ENCODE measurements at regions not wholly inside any gene's neighbourhood (a gene's known extent, or its start where the extent isn't known, plus 50 kb on each side); places are given as distances from the start of the nearest gene placed in this dataset.

DNA sequence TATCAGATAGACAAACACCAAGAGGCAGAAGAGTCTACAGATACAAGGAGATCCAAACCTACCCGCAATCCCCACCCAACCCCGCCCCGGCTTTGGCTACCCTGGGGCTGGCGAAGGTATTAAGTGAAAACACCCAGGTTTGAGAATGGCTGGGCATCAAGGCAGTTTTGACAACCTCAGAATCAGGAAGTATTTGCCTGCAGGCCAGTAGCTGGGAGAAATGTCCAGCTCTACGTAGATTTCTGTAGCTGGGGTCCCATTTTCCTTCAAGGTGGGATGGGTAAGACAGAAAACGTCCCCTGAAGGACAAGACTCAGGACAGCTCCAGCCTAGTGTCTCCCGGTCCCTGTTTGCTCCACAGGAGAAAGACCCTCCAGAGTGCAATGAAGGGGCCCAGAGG lies 101.8 kb upstream of the ERG start:
- Histone ChIP-seq H3K27ac (ENCODE audit: extremely low read depth, low read depth, low read length) (no peak overlapping the region), H3K4me3 (ENCODE audit: low read depth, low read length) (no peak overlapping the region), H3K9me3 (ENCODE audit: control insufficient read depth, insufficient read depth, low read depth, low read length) (no peaks in the 10 kb centered on the region), H3K4me1 (ENCODE audit: control insufficient read depth, insufficient read depth, low read length) (no peaks in the 10 kb centered on the region), H3K36me3 (ENCODE audit: control insufficient read depth in 2 of 2, insufficient read depth in 1 of 2, low read length in 2 of 2) (no peaks in the 10 kb centered on the region)
- ChIA-PET POLR2A (no interaction called here), CTCF (no interaction called here)
- TF ChIP-seq ZBTB20 (tag by site-specific recombination; IDR thresholded peaks at IDR 0.05), result no peak
- no peak for TF ChIP-seq GLIS1 (tag by site-specific recombination; IDR thresholded peaks at IDR 0.05)
- TF ChIP-seq, protein P1, sequence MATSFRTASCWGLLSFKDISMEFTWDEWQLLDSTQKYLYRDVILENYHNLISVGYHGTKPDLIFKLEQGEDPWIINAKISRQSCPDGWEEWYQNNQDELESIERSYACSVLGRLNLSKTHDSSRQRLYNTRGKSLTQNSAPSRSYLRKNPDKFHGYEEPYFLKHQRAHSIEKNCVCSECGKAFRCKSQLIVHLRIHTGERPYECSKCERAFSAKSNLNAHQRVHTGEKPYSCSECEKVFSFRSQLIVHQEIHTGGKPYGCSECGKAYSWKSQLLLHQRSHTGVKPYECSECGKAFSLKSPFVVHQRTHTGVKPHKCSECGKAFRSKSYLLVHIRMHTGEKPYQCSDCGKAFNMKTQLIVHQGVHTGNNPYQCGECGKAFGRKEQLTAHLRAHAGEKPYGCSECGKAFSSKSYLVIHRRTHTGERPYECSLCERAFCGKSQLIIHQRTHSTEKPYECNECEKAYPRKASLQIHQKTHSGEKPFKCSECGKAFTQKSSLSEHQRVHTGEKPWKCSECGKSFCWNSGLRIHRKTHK (tag by site-specific recombination; IDR thresholded peaks at IDR 0.05), result no peak
- TF ChIP-seq, protein P2, sequence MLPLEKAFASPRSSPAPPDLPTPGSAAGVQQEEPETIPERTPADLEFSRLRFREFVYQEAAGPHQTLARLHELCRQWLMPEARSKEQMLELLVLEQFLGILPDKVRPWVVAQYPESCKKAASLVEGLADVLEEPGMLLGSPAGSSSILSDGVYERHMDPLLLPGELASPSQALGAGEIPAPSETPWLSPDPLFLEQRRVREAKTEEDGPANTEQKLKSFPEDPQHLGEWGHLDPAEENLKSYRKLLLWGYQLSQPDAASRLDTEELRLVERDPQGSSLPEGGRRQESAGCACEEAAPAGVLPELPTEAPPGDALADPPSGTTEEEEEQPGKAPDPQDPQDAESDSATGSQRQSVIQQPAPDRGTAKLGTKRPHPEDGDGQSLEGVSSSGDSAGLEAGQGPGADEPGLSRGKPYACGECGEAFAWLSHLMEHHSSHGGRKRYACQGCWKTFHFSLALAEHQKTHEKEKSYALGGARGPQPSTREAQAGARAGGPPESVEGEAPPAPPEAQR (tag by site-specific recombination; IDR thresholded peaks at IDR 0.05), result no peak
- no peak for TF ChIP-seq ZNF521 (tag by site-specific recombination; IDR thresholded peaks at IDR 0.05)
- TF ChIP-seq ZNF624 (tag by site-specific recombination; IDR thresholded peaks at IDR 0.05), result no peak
- no peak for TF ChIP-seq ZNF202 (tag by site-specific recombination; IDR thresholded peaks at IDR 0.05; ENCODE audit: borderline replicate concordance)
- TF ChIP-seq SALL2 (tag by site-specific recombination; IDR thresholded peaks at IDR 0.05; ENCODE audit: borderline replicate concordance), result no peak
- TF ChIP-seq, protein P3, sequence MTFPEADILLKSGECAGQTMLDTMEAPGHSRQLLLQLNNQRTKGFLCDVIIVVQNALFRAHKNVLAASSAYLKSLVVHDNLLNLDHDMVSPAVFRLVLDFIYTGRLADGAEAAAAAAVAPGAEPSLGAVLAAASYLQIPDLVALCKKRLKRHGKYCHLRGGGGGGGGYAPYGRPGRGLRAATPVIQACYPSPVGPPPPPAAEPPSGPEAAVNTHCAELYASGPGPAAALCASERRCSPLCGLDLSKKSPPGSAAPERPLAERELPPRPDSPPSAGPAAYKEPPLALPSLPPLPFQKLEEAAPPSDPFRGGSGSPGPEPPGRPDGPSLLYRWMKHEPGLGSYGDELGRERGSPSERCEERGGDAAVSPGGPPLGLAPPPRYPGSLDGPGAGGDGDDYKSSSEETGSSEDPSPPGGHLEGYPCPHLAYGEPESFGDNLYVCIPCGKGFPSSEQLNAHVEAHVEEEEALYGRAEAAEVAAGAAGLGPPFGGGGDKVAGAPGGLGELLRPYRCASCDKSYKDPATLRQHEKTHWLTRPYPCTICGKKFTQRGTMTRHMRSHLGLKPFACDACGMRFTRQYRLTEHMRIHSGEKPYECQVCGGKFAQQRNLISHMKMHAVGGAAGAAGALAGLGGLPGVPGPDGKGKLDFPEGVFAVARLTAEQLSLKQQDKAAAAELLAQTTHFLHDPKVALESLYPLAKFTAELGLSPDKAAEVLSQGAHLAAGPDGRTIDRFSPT (tag by site-specific recombination; IDR thresholded peaks at IDR 0.05), result no peak
- TF ChIP-seq, protein P4, sequence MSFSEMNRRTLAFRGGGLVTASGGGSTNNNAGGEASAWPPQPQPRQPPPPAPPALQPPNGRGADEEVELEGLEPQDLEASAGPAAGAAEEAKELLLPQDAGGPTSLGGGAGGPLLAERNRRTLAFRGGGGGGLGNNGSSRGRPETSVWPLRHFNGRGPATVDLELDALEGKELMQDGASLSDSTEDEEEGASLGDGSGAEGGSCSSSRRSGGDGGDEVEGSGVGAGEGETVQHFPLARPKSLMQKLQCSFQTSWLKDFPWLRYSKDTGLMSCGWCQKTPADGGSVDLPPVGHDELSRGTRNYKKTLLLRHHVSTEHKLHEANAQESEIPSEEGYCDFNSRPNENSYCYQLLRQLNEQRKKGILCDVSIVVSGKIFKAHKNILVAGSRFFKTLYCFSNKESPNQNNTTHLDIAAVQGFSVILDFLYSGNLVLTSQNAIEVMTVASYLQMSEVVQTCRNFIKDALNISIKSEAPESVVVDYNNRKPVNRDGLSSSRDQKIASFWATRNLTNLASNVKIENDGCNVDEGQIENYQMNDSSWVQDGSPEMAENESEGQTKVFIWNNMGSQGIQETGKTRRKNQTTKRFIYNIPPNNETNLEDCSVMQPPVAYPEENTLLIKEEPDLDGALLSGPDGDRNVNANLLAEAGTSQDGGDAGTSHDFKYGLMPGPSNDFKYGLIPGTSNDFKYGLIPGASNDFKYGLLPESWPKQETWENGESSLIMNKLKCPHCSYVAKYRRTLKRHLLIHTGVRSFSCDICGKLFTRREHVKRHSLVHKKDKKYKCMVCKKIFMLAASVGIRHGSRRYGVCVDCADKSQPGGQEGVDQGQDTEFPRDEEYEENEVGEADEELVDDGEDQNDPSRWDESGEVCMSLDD (tag by site-specific recombination; IDR thresholded peaks at IDR 0.05), result no peak
- TF ChIP-seq, protein P5, sequence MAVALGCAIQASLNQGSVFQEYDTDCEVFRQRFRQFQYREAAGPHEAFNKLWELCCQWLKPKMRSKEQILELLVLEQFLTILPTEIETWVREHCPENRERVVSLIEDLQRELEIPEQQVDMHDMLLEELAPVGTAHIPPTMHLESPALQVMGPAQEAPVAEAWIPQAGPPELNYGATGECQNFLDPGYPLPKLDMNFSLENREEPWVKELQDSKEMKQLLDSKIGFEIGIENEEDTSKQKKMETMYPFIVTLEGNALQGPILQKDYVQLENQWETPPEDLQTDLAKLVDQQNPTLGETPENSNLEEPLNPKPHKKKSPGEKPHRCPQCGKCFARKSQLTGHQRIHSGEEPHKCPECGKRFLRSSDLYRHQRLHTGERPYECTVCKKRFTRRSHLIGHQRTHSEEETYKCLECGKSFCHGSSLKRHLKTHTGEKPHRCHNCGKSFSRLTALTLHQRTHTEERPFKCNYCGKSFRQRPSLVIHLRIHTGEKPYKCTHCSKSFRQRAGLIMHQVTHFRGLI (tag by site-specific recombination; IDR thresholded peaks at IDR 0.05), result no peak
- no peak for TF ChIP-seq MYNN (tag by site-specific recombination; IDR thresholded peaks at IDR 0.05; ENCODE audit: borderline replicate concordance)
- no peak for TF ChIP-seq MEIS1 (CRISPR knock-in tag; IDR thresholded peaks at IDR 0.05; ENCODE audit: borderline replicate concordance)
- no peak for TF ChIP-seq WT1 (tag by site-specific recombination; IDR thresholded peaks at IDR 0.05)
- TF ChIP-seq MZF1 (tag by site-specific recombination; IDR thresholded peaks at IDR 0.05; ENCODE audit: borderline replicate concordance), result no peak
- TF ChIP-seq ZFP41 (tag by site-specific recombination; IDR thresholded peaks at IDR 0.05; ENCODE audit: borderline replicate concordance), result no peak
- TF ChIP-seq ZSCAN30 (tag by site-specific recombination; IDR thresholded peaks at IDR 0.05), result no peak
